ENCODE measurements at regions not wholly inside any gene's neighbourhood (a gene's known extent, or its start where the extent isn't known, plus 50 kb on each side); places are given as distances from the start of the nearest gene placed in this dataset.
"Not testable (repeated sequence)": the region's sequence is repeated elsewhere in the genome, so short reads cannot be mapped to it uniquely, and the experiment has no call there.

DNA sequence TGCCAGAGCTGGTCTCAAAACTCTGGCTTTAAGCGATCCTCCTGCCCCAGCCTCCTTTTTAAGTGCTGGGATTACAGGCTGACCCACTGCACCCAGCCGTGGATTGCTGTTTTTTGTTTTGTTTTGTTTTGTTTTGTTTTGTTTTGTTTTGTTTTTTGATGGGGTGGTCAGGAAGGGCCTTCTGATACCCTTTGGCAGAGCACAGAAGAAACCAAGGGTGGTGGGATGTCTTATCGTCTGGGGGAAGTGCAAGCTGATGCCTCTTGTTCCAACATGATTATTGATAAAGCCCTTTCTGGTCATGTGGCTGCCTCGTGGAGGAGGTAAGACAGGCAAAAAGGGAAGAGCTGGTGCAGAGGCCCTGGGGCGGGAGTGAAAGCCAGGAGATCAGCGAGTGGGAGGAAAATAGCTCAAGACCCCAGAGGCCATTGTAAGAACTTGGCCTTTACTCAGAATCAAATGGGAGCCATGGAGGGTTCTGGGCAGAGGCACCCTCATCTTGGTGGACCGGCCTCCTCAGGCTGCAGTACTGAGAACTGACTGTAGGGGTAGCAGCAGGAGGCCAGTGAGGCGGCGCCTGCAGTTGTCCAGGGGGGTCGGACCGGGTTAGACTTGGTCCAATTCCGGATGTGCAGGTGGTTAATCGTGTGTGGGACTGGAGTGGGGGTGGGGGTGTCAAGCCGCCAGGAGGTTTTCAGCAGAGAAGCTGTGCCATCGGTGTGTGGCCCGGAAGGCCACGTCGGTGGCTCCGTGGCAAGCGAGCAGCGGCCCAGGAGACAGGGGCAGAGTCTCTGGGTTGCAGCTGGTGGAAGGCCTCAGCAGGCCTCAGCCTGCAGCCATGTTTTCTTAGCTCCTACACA is 84.4 kb upstream of the GSE1 start:
- peak; percentile 21 for DNase-seq (ENCODE audit: low spot score)

DNA sequence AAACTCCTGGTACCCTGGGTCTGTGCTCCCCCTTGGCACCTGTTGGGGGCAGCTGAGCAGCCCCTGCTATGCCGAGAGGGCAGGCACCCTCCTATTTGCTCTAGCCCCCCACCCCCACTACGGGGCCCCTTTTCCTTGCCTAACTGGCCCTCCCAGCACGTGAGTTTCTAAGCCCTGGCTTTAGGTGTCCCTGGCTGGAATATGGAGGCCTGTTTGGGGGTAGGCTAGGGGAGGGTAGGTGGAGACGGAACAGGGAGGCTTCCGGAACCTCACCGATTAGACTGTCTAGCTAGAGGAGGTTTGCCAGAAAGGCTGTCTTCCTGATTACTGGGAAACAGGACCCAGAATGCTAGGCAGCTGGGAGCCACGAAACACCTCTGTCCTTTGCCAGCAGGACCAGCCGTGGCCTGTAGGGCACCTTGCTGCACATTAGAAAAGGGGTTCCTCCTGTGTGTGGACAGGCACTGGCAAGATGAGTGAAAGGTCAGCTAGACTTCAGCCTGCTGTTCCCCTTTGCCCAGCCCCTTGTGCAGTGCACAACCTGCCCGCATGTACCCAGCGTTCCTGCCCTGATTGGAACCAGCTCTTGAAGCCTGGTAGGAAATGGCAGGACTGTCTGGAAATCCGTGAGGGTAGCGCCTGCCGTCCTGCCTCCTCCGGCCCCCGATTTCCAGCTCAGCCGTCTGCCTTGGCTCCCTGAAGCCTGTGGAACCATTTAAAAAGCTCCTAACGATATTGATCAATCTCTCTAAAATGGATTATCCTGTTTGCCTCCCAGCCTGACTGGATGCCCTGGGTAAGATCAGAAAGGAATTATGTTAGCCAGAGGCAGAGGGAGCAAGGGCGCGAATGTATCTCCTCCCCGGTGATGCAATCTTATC is 83.4 kb upstream of the GSE1 start:
- DNase-seq (ENCODE audit: low spot score): no peak

DNA sequence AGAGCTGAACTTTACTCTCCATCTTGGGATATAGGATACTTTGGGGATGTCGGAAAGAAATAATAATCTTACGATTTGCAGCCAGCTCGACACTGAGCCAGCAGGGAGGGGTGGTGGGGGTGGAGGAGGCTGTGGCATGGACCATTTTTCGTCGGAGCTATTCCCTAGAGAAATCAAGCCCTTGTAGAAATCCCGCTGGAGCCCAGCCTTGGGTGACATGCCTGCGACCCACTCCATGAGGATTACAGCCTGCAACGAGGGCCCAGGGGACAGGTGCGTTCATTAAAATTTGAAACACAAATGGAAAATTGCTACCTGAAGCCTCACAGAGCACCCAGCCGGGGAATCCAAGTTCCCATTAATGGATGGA is 82.8 kb upstream of the GSE1 start:
- DNase-seq (ENCODE audit: low spot score): no peak

DNA sequence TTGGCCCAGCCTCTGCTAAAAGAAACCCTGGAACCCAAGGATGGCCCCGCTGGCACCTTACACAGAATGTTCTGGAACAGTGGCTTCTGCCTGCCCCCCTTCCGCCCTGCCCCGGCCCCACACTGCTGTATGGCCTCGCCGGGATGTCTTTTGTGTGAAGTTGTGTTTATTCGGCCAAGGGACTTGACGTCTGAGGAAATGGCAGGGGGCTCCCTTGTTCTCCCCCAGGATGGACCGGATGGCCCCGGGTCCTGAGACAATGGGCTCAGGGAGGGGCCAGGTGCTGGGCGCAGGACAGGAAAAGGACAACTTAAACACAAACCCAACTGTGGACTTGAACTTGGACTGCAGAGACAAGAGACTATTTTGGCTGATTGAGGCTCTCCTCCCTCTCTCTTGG is 81.6 kb upstream of the GSE1 start:
- no peak for DNase-seq (ENCODE audit: low spot score)

DNA sequence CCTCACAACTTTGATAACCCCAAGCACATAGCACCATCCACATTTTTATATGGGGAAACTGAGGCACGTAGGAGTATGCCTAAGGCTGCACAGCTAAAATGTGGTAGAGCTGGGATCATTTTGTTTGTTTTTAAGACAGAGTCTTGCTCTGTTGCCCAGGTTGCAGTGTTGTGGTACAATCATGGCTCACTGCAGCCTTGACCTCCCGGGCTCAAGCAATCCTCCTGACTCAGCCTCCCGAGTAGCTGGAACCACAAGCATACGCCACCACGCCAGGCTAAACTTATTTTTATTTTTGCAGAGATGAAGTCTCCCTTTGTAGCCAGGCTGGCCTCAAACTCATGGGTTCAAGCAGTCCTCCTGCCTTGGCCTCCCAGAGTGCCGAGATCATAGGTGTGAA is 81.0 kb upstream of the GSE1 start:
- DNase-seq (ENCODE audit: low spot score): no peak

DNA sequence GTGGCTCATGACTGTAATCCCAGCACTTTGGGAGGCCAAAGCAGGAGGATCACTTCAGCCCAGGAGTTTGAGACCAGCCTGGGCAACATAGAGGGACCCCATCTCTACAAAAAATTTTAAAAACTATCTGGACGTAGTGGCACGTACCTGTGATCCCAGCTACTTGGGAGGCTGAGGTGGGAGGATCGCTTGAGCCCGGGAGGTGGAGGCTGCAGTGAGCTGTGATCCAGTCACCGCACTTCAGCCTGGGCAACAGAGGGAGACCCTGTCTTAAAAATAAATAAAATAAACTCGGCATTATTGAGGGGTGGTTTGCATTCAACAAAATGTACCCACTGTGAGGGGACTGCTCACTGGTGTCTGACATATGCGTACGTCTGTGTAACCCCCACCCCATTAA is 79.5 kb upstream of the GSE1 start:
- DNase-seq (ENCODE audit: low spot score): not testable (repeated sequence)

DNA sequence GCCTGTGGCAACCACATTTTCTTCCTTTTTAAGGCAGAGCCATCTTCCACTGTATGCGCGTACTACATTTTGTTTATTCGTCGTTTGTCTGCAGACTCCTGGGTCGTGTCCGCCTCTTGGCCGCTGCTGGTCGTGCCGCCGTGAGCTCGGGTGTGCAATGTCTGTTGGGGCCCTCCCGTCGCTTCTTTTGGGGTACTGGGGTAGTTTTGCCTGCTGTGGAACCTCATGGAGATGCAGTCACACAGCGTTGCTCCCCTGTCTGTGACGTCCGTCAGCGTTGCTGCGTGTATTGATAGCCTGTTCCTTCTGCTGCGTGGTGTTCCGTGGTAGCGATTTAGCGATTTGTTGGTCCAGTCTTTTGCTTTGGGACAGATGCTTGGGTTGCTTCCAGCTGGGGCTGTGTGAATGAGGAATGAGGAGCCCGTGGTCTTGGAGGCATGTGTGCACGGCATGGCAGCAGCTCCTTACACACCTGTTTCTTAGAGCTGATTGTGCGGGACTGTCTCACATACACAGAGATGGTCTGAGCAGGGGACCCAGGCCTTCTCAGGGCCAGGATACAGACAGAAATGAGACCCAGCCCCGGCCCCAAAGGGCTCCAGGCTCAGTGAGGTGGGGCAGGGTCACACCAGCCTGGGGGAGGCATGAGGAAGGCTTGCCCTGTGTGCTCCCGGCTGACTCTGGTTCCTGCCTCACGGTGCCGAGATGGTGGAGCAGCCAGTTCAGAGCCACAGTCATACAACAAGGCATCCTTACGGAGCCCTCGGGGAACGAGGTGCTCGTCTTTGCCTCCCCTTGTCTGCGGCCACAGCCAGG is 78.4 kb upstream of the GSE1 start:
- no peak for DNase-seq (ENCODE audit: low spot score)

DNA sequence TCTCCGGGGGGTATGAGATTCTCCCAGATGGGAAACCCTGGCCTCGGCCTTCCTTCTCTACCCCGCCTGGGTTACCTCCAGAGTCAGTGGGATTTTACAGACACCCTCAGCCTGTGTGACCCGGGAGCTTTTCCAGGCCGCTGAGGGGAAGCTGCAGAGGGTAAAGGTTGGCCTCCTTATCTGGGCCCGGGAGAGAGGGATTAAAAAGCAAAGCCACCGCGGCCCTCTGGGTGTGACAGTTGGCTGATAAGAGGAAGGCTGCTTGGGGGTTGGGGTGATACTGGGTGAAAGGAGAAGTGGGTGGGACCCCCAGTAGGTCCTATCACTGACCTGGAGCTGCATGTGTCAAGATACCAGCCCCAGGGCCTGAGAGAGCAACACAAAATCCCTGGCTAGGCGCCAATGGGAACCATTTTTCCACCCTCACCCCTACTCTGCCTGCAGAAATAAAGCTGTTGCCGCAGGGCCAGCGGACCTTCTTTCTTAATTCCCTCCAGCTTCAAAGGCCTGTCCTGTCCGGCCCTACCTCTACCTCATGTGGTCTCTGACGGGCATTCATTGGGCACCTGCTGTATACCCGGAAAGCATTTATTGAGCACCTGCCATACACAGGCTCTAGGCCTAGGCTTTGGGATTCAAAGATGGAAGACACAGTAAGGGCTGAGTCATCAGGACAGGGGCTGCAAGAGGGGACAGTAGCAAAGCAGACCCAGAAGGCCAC is 77.6 kb upstream of the GSE1 start:
- no peak for DNase-seq (ENCODE audit: low spot score)

DNA sequence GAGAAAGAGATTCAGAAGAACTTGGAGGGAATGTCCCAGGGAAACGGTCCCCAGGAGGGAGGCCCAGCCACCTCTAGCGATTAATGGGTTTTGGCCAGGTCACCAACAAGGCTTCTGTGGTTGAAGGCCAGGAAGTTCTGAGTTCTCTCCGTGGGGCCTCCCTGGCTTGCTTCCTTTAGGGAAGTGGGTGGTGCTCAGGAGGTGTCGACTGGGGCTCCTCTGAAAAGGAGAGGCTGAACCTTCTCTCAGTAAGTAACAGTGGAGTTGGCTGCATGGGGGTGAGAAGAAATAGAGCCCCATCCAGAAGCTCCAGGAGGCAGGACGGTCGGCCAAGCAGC is 77.1 kb upstream of the GSE1 start:
- DNase-seq (ENCODE audit: low spot score): no peak

DNA sequence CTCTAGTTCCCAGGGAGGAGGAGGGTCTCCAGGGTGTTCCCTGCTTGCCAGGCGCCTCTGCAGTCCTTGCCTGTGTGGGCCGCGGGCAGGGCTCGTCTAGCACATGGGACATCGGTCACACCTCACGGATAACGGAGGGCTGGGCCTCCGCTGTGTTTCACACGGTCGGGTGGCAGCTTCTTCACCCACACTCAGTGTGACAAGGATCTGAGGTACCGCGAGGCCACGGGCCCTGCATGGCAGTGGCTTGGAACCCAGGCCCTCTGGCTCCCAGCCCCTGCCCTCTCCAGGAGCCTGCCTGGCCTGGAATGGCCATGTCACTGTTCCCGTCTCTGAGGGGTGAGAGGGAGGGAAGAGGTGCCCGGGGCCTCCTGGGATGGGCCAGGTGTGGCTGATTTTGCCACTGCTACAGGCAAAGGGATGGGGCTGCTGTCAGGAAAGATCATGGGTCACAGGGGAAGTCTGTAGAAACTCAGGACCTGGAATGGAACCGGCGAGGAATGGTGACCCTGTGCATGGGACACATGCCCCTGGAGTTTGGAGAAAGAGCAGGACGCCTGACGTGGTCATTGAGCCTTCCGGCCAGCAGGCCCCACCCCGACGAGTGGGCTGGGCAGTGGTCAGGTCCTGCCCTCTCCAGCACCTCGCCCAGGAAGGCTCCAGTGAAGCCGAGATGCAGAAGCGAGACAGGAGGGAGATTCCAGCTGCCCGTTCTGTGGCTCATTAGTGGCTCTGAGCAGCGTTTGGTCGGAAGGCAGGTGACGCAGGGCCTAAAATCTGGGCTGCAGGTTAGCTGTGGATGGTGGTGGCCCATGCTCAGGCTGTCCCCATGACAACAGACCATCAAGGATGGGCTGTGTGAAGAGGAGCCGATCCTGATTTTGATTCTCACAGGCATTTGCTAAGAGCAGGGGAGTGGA is 76.5 kb upstream of the GSE1 start:
- no peak for DNase-seq (ENCODE audit: low spot score)

DNA sequence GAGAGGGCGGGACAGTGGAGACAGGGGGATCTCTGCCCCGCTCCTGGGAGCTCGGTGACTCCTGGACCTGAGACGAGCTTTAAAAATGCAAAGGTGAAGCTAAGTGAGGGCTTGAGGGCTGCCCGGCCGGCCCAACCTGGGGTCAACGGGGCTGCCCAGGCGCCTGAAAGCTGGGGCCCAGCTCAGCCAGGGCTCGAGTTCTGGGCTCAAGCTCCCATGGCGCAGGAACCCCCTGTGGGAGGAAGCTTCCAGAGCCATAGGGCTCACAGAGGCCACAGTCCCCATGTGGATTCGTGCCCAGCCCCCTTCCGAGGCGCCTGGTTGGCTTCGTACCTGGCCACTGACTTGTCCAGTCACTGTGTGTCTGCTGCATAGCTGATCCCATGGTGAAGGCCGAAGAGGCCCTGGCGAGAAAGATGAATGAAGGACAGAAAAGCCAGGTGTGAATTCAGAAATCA is 75.8 kb upstream of the GSE1 start:
- no peak for DNase-seq (ENCODE audit: low spot score)

DNA sequence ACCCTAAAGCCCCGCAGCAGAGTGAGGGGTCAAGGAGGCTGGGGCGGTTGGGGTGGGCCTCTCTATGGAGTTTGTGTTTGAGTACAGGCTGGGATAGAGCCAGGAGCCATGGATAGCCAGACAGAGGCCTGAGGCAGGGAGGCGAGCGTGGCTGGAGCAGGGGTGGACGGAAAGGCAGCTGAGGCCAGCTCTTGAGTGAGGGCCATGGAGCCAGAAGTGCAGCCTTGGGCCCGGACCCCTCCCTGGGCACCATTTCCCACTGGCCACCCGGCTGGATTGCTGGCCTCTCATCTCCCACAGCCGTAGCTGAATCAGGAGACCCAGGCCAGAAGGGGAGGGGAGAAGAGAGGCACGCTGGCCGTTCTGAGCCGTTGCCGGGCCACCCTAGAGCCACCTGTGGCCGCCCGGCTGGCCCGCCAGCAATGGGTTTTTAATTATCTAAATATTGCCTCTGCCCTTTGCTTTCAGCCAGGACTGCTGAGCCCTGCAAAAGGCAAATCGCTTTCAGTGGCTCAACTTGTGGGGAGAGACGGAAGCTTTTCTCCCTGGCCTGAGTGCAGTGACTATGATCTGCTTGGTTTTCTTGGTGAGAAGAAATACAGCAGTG is 75.2 kb upstream of the GSE1 start:
- no peak for DNase-seq (ENCODE audit: low spot score)

DNA sequence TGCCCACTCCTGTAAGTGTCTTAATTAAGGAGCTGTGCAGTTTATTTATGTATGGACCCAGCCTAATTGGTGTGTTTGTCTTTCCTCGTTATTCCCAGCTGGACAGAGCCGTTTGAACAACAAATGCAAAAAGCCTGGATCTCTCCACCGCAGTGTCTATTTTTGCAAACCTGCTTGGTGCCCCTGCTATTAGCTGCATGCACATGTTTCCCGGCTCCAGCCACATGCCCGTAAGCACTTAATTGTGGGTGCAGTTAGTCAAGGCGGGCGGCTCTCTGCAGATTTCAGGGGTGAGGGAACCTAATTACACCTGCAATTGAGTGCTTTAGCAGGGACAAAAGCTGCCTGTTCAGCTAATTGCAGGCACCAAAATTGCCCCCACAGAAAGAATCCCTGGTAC is 74.0 kb upstream of the GSE1 start:
- no peak for DNase-seq (ENCODE audit: low spot score)

DNA sequence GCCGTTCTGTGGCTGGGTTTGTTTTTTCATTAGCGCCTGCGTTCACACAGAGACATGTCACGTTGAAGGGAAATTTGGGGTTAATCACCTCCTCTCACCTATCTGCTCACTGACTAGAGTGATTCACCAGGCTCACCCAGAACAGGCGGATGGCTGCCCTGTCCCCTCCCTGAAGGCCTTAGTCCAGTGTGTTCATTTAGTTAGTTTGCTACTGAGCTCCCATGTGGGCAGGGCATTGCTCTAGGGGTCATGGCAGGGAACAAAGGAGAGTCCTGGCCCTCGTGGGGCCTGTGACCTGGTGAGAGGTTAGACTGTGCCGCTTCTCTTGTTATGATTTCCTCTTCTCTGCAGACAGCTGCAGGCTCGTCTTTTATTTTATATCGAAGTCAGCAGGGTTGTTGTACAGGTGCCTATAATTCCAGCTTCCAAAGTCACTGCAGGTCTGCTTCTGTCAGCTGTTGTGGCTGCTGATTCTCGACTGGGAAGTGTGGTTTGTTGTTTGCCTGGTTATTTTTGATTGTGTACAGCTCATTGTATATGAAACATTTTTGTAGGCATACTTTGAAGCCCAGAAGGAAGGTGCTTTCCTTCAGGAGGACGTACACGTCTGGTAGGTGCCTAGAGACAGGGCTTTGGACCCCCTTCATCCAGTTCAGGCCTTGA is 73.4 kb upstream of the GSE1 start:
- DNase-seq (ENCODE audit: low spot score): no peak

DNA sequence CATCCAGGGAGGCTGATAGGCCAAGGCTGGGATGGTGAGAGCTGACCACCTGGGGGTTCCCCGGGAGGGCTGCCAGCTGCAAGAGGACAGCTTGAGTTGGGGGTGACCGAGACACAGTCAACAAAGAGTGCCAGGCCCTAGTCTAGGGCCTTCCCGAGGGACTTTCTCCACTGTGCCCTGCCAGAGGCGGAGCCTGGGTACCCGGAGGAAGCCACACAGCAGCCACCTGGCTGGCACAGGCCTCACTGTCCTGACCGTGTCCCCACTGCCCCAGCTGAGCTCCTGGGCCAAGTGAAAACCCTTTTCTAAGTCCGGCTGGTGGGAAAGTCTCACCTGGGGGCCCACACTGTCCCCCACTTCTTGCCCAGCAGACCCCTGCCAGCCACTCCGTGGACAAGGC is 71.9 kb upstream of the GSE1 start:
- DNase-seq (ENCODE audit: low spot score): no peak

DNA sequence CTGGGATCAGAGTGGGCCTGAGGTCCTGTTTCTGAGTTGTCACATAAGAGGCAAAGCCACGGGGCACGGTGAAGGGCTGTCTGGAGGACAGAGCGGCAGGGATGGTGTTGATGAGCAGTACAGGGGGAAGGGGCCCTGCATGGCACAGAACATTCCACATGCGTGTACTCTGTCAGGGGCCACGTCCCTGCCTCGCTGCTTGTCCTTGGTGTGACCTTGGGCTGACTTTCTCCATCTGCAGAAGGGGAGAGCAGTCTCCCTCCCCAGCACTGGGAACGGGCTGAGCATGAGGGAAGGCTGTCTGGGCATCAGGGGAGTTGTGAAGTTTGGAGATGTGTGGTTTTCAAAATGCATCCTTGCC is 71.5 kb upstream of the GSE1 start:
- DNase-seq (ENCODE audit: low spot score): no peak

DNA sequence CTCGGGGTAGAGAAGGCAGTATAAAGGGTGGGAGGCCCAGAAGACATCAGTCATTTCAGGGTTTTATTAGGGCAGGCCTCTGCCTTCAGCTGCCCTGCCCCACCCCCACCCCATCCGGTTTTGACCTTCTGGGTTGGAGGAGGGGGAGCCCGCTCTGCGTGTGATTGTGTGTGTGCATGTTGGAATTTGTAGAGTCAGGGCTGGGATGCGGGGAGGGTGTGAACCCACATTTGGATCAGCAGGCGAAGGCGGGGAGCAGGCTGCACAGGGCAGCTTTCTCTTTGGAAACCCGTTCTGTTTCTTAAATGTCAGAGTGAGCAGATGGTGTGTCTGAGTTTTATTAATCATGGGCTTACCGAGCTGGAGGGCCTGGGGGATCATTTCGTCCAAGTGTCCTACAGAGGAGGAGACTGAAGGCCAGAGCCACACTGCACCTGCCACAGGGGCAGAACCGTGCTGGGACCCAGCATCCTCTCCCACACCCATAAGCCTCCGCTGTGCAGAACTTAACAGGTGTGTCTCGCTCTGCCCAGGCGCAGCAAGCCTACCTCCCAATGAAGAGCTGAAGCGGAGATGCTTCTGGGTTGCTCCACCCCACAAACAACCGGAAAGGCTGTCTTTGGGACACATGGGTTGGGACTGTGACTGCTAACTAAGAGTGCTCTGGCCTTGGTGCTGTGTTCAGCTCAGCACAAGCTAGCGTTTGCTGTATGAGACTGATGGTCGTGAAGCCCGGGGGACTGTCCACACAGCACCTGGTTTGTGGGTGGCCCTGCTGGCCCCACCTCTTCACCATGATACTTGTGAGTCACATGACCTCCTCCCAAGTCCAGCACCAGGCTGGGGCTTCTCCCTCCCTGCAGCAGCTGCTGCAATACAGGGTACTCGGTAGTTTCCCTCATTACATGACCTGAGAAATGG is 70.9 kb upstream of the GSE1 start:
- no peak for DNase-seq (ENCODE audit: low spot score)

DNA sequence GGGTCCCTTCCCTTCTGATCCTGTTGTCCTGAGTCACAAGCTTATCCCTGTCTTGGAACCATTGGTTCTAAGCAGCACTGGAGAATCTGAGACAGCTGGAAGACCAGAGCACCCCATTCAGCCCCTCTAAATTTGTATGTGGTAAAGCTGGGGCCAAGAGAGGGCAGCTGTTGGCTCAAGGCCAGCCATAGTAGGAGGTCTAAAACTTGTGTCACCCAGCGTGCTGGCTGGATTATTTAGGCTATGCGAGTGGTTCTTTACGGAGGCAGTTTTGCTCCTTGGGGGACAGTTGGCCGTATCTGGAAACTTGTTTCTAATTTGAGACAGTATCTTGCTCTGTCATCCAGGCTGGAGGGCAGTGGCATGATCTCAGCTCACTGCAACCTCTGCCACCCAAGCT is 69.6 kb upstream of the GSE1 start:
- no peak for DNase-seq (ENCODE audit: low spot score)

DNA sequence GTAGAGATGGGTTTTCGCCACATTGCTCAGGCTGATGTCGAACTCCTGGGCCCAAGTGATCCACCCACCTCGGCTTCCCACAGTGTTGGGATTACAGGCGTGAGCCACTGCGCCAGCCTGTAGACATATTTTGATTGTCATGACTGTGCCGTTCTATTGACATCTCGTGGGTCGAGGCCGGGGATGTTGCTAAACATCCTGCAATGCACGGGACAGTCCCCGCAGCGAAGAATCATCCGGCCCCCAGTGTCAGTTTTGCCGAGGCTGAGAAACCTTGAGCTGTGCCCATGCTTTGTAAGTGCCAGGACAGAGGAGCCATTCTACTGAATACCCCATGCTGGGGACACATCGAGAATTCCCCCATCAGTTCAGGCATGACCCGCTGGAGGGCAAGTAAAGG is 69.1 kb upstream of the GSE1 start:
- no peak for DNase-seq (ENCODE audit: low spot score)

Measured in CD4-positive, alpha-beta T cell treated with Interleukin-2 at 100 ng/mL for 4 hours (primary cell).